GM19467 (cell line): ENCODE measurements at regions not wholly inside any gene's neighbourhood (a gene's known extent, or its start where the extent isn't known, plus 50 kb on each side); places are given as distances from the start of the nearest gene placed in this dataset.

Source experiments
- ATAC-seq: cut with Tn5 transposase; IDR thresholded peaks from one replicate; pipeline ENCODE4 v1.9.1; 2021; ENCODE audit warnings: mild to moderate bottlenecking, moderate library complexity; ENCODE audit not compliant: unreplicated experiment

DNA sequence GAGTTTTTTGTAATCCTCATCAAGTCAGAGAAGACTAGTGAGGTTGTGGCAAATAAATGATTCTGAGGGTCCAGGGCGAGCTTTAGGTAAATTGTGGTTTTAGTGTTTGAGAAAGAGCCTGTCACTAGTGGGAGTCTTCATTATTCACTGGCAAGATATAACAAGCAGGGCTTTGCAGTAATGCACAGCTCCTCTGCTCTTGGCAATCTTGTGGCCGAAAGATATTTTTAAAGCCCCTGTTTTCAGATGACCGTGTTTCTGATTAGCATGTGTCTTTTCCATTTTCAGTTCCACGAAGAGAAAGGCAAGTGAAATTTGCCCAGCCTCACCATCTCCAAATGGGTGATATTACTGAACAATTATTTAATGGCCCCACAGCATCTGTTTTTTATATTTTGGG is 154.0 kb upstream of the BCL6 start:
- ATAC-seq = no peak

DNA sequence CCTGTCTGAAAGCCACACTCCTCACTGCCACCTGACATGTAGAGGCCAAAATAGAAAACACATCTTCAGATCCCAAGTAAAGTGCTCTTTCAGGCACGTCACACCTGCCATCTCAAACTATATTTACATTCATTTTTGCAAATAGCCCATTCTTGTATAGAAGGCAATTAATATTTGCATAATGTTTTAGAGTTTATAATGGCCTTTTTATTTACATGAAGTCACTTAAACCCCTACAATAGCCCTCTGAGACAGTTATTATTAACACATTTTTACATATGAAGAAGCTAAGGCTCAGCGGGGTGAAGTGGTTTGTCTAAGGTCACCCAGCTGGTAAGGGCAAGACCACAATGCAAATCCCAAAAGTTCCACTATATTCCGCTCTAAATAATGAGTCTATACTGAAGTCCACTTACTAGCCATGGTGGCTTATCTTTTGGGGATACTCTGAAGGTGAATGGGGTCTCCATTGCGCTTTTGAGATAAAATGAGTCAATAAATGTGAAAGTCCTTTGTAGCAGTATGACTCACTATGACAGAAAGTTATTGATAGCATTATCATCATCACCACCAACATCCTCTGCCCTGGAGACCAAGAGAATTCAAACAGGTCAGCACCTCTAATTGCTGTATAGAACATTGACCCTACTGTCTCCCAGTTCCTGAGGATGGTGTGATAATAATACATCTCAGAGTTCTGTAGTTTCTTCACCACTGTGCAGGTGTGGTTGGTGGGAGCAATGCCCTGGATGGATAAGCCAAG is 155.9 kb upstream of the BCL6 start:
- ATAC-seq = no peak

DNA sequence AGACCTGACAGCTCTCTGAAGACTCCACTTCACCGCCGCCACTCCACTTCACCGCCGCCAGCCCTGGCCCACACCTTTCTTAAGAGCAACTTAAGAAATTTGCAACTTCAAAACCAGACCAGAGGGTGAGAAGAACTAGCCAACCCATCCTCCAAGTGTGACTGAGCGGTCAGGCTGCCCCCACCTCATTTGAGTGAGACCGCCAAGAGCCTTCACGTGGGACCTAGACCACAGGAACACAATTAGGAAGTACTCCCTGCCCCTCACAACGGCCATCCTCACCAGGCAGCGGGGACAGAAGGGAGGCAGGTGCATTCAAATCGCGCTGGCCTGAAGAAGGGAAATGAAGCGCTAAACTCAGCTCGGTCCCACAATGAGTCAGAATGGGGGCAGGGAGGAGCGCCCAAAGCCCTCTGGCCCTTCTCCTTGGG is 156.8 kb upstream of the BCL6 start:
- ATAC-seq = peak; percentile 83

DNA sequence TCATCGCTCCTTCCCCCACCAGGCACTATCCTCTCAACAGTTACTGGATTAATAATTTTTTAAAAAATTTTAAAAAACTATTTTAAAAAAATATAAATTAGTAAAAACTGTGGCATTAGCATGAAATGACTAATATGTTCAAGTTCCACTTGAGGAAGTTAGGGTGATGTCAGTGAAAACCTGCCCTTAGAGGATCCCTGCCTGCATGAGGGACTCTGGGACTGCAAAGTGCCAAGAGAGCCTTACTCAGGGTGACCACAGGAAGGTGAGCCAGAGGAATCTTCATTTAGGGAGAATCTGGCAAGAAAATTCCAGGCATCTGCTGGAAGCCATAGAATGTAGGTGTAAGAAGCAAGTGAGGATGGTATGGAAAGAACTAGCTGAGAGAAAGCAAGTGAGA is 157.7 kb upstream of the BCL6 start:
- ATAC-seq = no peak

DNA sequence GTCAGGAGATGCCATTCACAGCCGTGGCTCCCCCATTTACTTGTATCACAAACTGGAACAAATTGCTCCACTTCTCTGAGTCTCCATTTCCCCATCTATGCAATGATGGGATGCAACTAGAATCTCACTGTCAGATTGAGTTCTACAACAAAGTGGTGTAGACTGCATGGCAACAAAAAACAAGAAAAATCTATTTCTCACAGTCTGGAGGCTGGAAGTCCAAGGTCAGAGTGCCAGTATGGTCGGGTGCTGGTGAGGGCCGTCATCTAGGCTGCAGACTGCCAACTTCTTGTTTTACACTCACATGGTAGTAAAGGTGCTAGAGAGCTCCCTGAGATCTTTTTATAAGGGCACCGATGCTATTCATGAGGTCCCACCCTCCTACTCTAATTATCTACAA is 158.4 kb upstream of the BCL6 start:
- no peak for ATAC-seq

DNA sequence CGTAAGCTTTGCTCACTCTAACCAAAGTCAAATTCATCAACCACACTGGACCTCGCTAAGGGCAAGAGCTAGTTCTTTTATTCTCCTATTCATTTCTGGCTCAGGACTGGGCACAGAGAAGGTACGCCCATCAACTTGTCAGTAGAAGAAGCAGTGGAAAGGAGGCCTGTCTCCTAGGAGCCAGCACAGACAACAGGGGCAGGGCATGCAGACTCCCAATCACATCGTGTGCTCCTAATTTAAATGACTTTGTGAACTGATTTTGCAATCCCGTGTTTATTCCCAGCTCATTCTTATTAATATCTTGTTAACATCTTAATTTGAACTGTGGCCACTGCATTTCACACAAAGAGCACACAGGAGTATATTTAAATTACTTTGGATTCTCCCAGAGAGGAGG is 161.1 kb upstream of the BCL6 start:
- ATAC-seq = no peak

DNA sequence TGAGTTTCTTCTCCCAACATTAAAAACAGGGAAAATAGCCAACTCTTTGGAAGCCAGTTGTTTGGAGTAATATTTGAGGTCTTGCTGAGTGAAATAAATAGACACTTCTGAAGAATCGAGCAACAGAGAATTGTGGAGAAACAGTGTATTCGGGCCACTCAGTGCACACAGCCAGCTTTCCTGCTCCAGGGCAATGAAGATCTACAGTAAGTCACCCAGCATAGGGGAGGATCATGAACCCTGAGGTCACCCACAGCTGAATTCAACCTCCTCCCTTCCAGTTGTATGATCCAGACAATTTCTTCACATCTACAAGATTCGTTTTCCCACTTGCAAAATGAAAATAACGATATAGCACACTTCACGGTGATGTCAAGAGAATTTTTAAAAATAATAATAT is 161.7 kb upstream of the BCL6 start:
- ATAC-seq = no peak

DNA sequence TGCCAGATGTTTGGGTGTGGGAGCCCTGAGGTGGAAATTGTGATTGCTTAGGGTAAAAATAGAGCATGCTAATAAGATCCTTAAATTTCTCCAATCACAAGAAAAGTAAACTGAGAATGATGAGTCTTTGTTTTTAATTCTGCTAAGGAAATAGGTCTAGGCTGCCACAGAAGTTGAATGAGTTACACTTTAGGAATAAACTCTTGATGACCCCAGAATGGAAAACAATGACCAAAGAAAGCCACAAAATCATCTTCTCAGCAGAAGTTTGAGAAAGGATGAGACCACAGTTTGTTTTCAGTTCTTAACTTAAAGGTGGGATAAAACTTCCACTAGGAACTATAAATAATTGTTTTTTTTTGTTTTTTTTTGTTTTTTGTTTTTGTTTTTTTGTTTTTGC is 164.6 kb upstream of the BCL6 start:
- no peak for ATAC-seq

DNA sequence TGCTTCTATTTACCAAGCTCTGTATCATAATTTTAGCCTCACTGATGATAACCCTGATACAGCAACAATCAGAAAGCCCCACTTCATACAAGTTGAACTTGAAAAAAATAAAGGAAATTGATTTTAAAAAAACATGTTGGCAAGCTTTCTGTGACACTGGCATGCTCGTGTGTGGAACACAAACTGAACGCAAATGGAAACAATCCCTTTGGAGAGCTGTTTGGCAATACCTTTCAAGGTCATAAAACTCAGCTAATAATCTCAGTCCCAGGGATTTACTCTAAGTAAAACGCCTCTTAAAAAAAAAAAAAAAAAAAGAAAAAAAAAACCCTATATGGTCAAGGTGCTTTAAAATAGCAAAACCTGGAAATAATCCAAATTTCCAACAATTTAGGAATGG is 166.7 kb upstream of the BCL6 start:
- no peak for ATAC-seq

DNA sequence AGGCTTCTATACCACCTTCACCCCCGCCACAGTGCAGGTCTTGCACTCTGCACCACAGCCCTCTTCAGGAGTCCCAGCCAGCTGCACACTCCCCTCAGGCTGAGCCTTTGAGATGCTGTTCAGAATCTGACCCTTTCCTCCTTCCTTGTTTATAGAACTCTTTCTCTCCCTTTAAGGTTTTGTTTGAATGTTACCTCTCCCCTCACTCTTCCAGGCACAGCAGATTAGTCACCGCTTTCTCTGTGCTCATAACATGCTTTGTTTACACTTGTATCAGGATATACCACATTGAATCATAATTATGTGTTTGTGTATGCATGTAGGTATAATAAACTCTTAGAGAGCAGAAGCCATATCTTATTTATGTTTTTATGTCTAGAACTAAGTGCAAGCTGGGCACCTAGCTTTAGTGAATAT is 168.4 kb upstream of the BCL6 start:
- ATAC-seq = no peak

DNA sequence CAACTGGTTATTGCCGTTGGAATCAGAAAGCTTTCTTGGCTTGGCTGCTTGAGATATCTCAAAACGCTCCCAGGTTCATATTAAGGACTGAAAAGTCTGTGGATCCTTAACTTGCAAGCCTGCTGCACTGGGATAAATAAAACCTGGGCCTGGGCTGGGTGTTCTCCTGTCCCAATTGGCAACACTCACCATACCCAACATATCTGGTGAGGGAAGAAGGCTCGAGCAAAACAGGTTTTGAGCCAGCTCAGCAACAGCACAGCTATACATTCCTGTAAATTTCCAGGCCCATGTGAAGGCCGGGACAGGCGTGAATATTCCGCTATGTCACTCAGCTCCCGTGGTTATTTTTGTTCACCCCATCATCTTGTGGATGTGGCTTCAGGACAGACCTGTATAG is 169.0 kb upstream of the BCL6 start:
- ATAC-seq = no peak

DNA sequence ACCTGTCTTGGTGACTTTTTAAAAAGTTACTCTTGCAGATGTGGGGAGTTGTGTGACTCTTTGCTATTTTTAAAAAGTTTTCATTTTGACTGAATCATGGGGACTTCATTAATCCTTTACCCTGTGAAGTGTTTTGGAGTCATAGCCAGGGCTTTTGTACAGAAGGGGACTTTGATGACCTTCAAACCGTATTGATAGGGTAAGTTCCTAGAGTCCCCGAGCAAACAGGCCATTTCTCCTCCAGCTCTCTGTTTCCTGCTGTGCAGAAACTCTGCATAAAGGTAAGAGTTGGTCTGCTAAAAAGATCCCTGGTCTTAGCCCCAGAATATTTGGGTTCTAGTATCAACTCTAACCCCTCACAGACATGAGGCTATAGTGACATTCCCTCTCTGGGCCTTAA is 170.8 kb upstream of the BCL6 start:
- ATAC-seq = no peak

DNA sequence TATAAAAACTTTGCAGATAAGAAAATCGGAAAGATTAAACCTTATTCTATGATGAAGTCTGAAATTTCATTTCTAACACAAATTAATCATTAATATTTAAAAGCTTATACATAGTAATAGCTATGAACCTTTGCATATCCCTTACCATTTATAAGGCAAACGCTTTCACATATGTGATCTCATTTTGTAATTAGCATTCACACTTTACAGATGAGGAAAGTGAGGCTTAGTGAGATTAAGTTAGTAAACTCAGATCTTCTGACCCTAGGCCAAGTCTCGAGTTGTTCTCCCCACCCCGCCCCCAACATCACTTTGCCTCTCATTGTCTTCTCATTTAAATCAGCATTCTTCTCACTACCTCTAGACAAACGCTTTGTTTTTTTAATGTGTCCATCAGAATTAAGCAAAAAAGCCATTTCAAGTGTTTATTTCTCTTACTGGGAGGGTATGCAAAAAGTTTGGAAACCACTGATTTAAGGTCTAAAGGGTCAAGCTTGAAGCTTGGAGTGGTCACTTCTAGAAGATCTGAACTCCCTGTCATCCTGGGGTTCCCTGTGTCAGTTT is 172.9 kb upstream of the BCL6 start:
- no peak for ATAC-seq

DNA sequence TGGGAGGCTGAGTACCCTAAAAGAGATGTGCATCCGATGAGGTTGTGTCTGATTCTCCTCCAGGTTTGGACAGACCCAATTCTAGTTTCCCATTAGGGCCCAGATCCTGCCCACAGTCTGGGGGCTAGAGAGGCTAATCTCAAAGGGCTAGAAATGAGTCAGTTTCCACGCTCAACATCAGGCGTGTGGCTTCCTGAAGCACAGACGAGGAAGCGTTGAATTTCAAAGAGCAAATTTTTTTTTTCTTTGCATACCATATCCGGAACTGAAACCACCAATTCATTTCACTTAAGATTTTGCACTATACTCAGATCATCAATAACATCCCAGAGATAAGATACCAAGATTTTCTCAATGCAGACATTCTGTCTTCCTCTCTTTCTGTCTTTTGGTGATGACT is 173.8 kb upstream of the BCL6 start:
- ATAC-seq = peak; percentile 97

DNA sequence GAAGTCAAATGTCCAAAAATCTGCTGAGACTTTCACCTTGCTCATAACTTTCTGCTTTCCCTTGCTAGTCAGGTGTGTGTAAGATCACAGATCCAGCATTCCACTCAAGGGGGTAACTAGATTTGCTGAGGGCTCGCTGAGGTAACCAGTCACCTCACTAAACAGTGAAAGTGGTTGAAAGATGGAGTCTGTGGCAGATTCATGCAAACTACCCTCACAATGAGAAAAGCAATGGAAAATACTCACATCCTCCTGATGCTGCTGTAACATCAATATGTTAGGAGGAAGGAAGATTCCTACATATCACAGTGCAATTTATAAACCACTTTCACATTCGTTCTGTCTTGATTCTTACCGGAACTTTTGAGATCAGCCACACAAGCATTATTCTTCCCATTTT is 174.3 kb upstream of the BCL6 start:
- peak; percentile 32 for ATAC-seq

DNA sequence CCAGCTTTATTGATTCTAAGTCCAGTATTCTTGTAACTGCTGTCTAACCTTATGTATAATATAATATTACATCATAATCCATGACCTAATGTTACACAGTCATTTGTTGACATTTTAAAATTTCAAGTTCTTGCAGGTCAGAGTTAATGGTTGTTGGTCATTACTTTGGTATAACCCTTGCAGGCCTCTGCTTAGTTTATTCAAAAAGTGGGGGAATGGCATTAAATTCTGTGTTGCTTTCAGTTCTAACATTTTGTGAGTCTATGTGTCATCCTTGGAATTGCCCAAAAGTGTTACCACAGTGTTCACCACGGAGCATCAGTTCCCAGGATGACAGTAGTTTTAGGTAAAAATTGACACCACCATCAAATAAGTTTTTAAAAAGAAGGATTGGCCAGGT is 174.8 kb upstream of the BCL6 start:
- ATAC-seq = no peak

DNA sequence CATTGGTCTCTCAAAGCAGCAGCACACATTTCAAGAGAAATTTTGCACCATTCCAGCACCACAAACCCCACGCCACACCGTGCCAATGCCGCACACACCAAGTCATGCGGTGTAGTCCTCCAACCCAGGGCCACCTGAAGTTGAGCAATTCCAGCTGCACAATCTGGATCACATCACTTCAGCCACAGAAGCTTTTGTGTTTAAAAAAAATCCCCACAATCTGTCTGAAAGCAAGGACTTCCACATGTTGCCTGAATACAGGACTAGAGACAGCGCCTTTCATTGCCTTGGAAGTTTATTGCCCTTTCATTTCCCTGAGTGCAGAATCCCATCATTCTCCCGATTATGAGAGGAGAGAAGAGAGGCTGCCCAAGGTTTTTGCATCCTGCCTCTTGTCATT is 175.6 kb upstream of the BCL6 start:
- ATAC-seq = no peak

DNA sequence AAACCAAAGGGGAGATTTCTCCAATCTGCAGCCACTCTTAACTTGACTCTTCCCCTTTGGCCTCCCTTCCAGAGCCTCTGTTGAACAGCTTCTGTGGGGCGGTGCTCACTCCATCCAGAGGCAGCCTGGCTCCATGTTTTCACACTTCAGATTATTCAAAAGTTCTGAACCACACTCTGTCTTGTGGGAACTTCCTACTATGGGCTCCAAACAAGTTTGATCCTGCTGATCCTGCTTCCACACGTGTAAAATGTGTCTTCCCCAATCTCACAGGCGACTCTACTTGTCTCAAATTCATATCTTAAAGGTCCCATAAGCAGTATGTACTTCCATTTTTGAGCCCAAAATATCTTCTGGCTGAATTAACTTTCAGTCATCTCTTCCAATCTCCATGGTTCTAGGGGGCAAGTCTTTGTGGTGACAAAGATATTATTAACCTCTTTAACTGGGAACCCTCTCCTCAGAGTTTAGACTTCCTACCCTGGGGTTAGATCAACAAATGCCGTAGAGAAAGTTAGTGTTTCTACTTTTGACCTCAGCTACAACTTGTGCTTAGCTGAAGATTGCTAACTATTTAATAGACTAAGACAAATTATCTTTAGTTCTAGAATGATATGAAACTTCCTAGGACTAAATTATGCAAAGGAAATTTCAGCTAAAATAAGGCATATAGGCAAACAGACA is 176.3 kb upstream of the BCL6 start:
- ATAC-seq = no peak

DNA sequence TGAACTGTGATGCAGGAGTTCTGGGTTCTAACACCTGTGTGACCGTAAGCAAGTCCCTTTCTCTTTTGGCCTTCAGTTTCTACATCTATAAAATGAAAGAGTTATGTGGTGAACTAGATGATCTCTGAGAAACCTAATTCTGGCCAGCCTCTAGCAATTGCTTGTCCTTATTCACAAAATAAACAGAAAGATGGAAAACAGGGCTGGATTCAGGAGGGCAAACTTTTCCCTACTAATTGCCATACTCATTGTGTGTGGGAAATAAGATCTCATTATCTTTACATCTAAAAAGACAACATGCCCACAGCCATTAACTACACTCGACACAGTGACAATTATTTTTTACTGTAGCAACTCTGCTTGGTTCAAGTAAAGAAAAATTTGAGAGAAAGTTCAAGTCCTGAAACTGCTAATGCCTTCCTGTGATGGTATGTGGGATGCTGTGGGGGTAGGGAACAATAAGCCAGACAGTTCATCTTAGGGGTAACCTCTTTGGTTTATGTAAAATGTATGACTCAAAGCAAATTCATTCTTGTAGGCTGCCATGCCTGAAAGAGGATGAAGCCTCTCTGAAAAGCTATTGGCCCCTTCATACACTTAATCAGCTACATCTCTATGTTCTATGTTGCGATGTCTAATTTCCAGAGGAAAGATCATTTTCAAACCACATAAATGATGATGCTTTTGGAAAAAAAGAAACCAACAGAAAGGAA is 177.6 kb upstream of the BCL6 start:
- ATAC-seq = no peak

DNA sequence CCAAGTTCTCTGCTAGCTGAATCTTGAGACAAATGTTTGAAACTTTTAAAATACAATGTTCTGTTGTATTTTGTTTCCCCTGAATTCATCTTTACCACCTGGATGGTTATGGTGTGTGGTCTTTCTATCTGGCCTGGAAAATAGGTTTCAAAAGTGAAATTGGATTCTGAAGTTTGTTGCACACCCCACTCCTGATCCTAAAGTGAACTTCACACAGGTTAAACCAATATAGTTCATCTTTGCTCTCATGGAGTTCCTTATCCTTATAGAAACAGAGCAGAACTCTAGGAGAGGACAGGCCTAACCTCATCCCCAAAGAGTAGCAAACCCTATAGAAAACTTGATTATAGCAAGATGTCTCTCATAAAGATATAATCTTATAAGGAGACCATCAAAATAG is 179.4 kb upstream of the BCL6 start:
- ATAC-seq = no peak

DNA sequence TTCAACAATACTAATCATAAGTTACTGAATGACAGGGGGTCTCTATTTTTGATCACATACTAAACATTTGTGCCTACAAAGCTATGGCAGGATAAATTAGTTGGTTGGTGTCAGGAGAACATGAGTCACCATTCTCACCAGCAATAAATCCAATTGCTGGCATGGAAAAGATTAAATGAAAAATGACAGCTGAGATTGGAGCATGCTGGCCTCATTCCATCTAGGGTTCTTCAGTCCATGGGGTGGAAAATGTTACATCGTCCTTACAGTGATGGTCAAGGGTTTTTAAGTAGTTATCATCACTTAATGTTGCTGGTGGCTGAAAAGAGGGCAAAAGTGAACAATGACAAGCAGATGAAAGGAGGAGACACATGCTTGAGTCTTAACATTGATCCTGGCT is 180.1 kb upstream of the BCL6 start:
- no peak for ATAC-seq

DNA sequence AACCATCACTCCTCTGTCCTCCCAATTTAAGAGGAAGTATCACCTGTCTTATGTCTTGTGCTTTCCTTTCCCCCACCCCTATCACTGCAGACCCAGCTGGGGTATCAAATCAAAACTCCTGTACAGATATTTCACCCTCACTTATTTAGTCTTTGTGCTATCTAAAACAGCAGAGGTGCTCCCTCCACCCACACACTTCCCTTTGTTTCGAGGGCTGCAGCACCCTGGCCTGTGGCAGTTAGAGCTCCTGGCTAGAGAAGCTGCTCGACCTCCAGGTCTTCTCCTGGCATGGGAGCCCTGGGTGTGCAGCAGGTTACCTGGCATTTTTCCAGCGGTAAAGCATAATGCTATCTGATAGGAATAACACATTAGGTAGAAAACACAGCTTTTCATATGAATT is 181.4 kb upstream of the BCL6 start:
- ATAC-seq = no peak
